Mesothelial cell of epicardium (in vitro differentiated cells): ENCODE measurements at regions not wholly inside any gene's neighbourhood (a gene's known extent, or its start where the extent isn't known, plus 50 kb on each side); places are given as distances from the start of the nearest gene placed in this dataset.

Experiments
- DNase-seq, 2 experiments: peaks; one replicate each; pipeline ENCODE4 v3.0.0; 2021; ENCODE audit warnings: low spot score in 2 of 2; ENCODE audit not compliant: unreplicated experiment in 2 of 2
- H3K27ac Mint-ChIP-seq: 2 replicates; pipeline ENCODE4 v1.8.0; 2021; ENCODE audit warnings: mixed read lengths
- H3K27me3 Mint-ChIP-seq: 2 replicates; pipeline ENCODE4 v1.8.0; 2021; ENCODE audit warnings: low read depth, mixed read lengths
- H3K36me3 Mint-ChIP-seq: 2 replicates; pipeline ENCODE4 v1.8.0; 2021; ENCODE audit warnings: mixed read lengths
- H3K4me1 Mint-ChIP-seq: 2 replicates; pipeline ENCODE4 v1.8.0; 2021; ENCODE audit warnings: mixed read lengths
- H3K4me3 Mint-ChIP-seq: 2 replicates; pipeline ENCODE4 v1.8.0; 2021; ENCODE audit warnings: mild to moderate bottlenecking, moderate library complexity, mixed read lengths
- H3K9me3 Mint-ChIP-seq: 2 replicates; pipeline ENCODE4 v1.8.0; 2021; ENCODE audit warnings: mixed read lengths
- CTCF ChIP-seq: fragments of 200-600 bp; sonication (generic); IDR thresholded peaks from one replicate; pipeline ENCODE4 v1.5.0; 2021; ENCODE audit warnings: antibody characterized with exemption; ENCODE audit not compliant: unreplicated experiment

- no peak overlapping the region for H3K27ac Mint-ChIP-seq
- H3K9me3 Mint-ChIP-seq, result no peaks in the 10 kb centered on the region
- H3K4me3 Mint-ChIP-seq, result no peak overlapping the region
- DNase-seq, result no peak
- no peaks in the 10 kb centered on the region for H3K4me1 Mint-ChIP-seq
- no peaks in the 10 kb centered on the region for H3K36me3 Mint-ChIP-seq
- no peak for TF ChIP-seq CTCF
- H3K27me3 Mint-ChIP-seq, result peaks cover 65% of the 10 kb centered on the region
Observed at GRCh38 chr16:82432261-82432660, 194.5 kb upstream of the CDH13 start.

- TF ChIP-seq CTCF, result no peak
- H3K36me3 Mint-ChIP-seq, result no peaks in the 10 kb centered on the region
Observed at GRCh38 chr16:82425661-82426060, 201.1 kb upstream of the CDH13 start.

GRCh38 chr16:82421851-82422250 lies 204.9 kb upstream of the CDH13 start:
- H3K36me3 Mint-ChIP-seq, result no peaks in the 10 kb centered on the region
- no peak overlapping the region for H3K4me3 Mint-ChIP-seq
- DNase-seq, result no peak
- H3K9me3 Mint-ChIP-seq, result no peaks in the 10 kb centered on the region
- peaks cover 62% of the 10 kb centered on the region for H3K27me3 Mint-ChIP-seq
- no peaks in the 10 kb centered on the region for H3K4me1 Mint-ChIP-seq
- no peak for TF ChIP-seq CTCF
- no peak overlapping the region for H3K27ac Mint-ChIP-seq

More at GRCh38 chr16:82425661-82426060, 201.1 kb upstream of the CDH13 start:
- peaks cover 75% of the 10 kb centered on the region for H3K27me3 Mint-ChIP-seq
- H3K27ac Mint-ChIP-seq, result no peak overlapping the region
- no peaks in the 10 kb centered on the region for H3K9me3 Mint-ChIP-seq
- DNase-seq, result no peak
- no peaks in the 10 kb centered on the region for H3K4me1 Mint-ChIP-seq
- H3K4me3 Mint-ChIP-seq, result no peak overlapping the region

GRCh38 chr16:82419332-82419731 lies 207.4 kb upstream of the CDH13 start:
- no peak for DNase-seq
- peaks cover 55% of the 10 kb centered on the region for H3K27me3 Mint-ChIP-seq
- H3K9me3 Mint-ChIP-seq, result no peaks in the 10 kb centered on the region
- no peak overlapping the region for H3K27ac Mint-ChIP-seq
- TF ChIP-seq CTCF, result no peak
- H3K4me3 Mint-ChIP-seq, result no peak overlapping the region
- H3K36me3 Mint-ChIP-seq, result no peaks in the 10 kb centered on the region
- H3K4me1 Mint-ChIP-seq, result no peaks in the 10 kb centered on the region

GRCh38 chr16:82414476-82414875 lies 212.3 kb upstream of the CDH13 start:
- H3K27ac Mint-ChIP-seq, result no peak overlapping the region
- TF ChIP-seq CTCF, result no peak
- H3K36me3 Mint-ChIP-seq, result no peaks in the 10 kb centered on the region
- H3K4me1 Mint-ChIP-seq, result no peaks in the 10 kb centered on the region
- H3K9me3 Mint-ChIP-seq, result no peaks in the 10 kb centered on the region
- peaks cover 57% of the 10 kb centered on the region for H3K27me3 Mint-ChIP-seq
- no peak for DNase-seq
- H3K4me3 Mint-ChIP-seq, result no peak overlapping the region

- no peak for DNase-seq
- H3K27ac Mint-ChIP-seq, result no peak overlapping the region
- no peak overlapping the region for H3K4me3 Mint-ChIP-seq
- peaks cover 58% of the 10 kb centered on the region for H3K27me3 Mint-ChIP-seq
- H3K36me3 Mint-ChIP-seq, result no peaks in the 10 kb centered on the region
- no peak for TF ChIP-seq CTCF
- H3K9me3 Mint-ChIP-seq, result no peaks in the 10 kb centered on the region
- H3K4me1 Mint-ChIP-seq, result no peaks in the 10 kb centered on the region
Observed at GRCh38 chr16:82412770-82413169, 214.0 kb upstream of the CDH13 start.
